Epithelial cell of esophagus (primary cell): ENCODE measurements at regions not wholly inside any gene's neighbourhood (a gene's known extent, or its start where the extent isn't known, plus 50 kb on each side); places are given as distances from the start of the nearest gene placed in this dataset.

Experiments used
- DNase-seq: peaks from one replicate; pipeline ENCODE4 v3.0.0; 2010; ENCODE audit warnings: low read depth
- H3K4me3 ChIP-seq: 2 replicates; pipeline ENCODE4 v1.5.1; 2011; ENCODE audit warnings: mild to moderate bottlenecking, low read length, control low read depth
- TF ChIP-seq, protein P1 (sequence below): IDR thresholded peaks from 2 replicates; pipeline ENCODE4 v1.5.1; 2011; ENCODE audit warnings: low read depth, mild to moderate bottlenecking, low read length, control low read depth, inconsistent platforms; ENCODE audit not compliant: insufficient read depth; ENCODE audit errors: missing control alignments

DNA sequence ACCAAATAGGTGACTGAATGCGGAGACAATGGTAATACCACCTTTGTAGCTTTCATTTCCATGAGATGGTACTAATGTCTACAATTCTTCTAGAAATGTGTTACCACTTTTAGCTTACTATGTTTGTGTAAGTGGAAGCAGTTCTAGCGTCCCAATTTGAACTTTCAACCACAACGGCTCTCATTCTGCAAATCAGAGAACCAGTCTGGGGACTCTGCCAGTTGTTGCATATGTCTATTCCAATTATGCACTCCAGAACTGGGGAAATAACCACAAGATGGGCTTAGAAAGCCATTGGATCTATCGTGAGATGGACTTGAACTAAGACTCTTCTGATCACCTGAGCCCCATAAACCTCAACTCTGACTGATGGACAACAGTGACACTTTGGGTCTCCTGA lies 862.3 kb downstream of the SLITRK1 start:
- TF ChIP-seq, protein P1, sequence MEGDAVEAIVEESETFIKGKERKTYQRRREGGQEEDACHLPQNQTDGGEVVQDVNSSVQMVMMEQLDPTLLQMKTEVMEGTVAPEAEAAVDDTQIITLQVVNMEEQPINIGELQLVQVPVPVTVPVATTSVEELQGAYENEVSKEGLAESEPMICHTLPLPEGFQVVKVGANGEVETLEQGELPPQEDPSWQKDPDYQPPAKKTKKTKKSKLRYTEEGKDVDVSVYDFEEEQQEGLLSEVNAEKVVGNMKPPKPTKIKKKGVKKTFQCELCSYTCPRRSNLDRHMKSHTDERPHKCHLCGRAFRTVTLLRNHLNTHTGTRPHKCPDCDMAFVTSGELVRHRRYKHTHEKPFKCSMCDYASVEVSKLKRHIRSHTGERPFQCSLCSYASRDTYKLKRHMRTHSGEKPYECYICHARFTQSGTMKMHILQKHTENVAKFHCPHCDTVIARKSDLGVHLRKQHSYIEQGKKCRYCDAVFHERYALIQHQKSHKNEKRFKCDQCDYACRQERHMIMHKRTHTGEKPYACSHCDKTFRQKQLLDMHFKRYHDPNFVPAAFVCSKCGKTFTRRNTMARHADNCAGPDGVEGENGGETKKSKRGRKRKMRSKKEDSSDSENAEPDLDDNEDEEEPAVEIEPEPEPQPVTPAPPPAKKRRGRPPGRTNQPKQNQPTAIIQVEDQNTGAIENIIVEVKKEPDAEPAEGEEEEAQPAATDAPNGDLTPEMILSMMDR: no peak
- H3K4me3 ChIP-seq: no peak overlapping the region
- no peak for DNase-seq

DNA sequence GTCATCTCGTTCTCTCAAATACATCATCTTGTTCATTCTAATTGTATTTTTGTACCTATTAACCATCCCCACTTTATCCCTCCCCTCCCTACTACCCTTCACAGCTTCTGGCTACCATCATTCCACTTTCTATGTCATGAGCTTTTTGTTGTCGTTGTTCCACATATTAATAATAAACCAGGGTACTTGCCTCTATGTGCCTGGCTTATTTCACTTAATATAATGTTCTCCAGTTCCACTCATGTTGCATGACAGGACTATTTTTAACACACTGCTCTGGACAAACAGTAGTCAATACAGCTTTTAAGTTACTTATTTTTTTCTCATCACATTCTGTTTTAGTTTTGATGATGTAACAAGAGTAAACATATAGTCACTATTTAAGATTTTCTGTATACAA lies 872.3 kb downstream of the SLITRK1 start:
- DNase-seq: no peak
- TF ChIP-seq, protein P1: no peak
- H3K4me3 ChIP-seq: no peak overlapping the region

DNA sequence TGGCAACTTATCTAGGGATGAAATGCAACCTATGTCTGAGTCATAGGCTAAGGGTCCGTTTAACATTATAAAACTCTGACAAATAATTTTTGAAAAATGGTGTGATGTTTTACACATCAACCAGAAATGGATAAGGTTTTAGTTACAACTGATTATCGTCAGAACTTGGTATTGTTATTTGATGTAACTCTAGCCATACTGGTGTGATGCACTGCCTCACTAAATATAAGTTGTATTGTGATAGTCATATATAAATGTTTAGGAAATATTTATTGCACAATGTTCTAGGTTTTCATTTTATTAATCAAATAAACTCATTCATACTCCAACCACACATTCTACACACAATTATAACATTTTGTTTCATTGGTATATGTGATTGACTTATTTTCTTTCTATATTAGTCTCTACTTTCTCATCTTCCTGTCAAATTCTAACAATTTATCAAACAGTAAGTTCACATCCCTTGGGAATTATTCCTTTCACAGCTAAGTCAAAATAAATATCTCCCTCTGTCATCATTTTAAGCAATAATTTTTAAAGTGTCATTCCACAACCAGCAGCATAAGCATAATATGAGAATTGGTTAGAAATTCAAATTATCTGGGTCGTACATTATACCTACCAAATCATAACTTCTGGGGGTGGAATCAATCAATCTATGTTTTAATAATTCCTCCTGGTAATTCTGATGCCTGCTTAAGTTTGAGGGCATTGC lies 873.9 kb downstream of the SLITRK1 start:
- no peak overlapping the region for H3K4me3 ChIP-seq
- TF ChIP-seq, protein P1: no peak
- no peak for DNase-seq

DNA sequence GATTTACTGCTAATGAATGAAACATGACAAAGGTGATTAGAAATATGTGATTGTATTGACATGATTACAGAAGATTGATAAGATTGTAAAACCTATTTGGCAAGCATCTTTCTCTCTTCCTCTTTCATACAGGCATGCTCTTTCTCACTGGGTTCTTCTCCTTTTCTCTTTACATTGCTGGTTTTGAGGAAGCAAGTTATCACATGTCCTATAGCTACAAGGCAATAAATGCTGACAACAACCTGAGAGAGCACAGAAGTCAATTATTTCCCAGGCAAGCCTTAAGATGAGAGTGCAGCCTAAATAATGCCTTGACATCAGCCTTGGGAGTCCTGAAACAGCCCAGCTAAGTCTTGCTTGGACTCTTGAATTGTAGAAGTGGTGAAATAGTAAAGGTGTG lies 875.0 kb downstream of the SLITRK1 start:
- H3K4me3 ChIP-seq: no peak overlapping the region
- DNase-seq: peak; percentile 56
- TF ChIP-seq, protein P1: no peak

DNA sequence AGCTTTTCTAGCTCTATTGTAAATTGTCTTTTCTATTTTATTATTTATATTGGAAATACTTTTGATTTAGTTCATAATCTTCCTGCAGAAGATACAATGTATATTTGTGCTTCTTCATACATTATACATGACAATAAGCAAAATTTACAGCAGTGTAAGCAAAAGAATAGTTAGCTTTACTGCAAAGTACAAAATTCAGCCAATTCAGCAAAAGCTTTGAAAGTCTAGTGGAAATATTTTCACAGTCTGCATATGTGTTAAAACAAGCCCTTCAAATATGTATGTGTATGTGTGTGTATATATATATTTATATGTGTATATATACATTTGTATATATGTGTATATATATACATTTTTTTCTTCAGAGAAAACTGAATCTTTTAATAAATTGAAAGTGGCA lies 879.1 kb downstream of the SLITRK1 start:
- TF ChIP-seq, protein P1: no peak
- H3K4me3 ChIP-seq: no peak overlapping the region
- DNase-seq: no peak

DNA sequence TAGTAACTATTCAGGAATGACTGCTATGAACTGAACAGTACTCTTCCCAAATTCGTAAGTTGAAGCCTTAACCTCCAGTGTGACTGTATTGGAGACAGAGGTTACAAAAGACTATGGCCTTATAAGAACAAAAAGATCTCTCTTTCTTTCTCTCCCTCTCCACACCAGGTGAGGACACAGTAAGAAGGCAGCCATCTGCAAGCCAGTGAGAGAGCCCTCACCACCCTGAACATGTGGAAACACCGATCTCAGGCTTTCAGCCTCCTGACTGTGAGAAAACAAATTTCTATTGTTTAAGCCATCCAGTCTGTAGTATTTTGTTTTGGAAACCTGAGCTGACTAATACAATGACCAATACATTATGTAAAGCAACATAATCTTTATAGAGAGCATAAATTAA lies 888.9 kb downstream of the SLITRK1 start:
- peak; percentile 22 for DNase-seq
- TF ChIP-seq, protein P1: no peak
- H3K4me3 ChIP-seq: no peak overlapping the region

DNA sequence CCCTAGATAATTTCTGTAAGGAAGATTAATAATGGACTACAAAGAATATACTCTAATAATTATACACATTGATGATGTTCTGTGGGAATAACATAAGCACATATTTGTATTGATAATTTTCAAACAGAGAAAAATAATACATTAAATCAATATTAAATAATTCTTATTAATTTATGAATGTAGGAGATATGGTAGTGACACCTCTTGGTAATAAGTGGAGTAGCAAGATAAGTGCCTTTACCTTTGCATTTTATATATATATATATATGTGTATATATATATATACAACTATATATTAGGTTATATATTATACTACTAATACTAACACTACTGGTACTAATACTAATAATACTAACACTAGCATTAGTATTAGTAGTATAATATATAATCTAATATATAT lies 905.8 kb downstream of the SLITRK1 start:
- TF ChIP-seq, protein P1: no peak
- no peak overlapping the region for H3K4me3 ChIP-seq
- DNase-seq: peak; percentile 14
